Mammary epithelial cell (primary cell): ENCODE measurements at regions not wholly inside any gene's neighbourhood (a gene's known extent, or its start where the extent isn't known, plus 50 kb on each side); places are given as distances from the start of the nearest gene placed in this dataset.

Source experiments
- EZH2 ChIP-seq: IDR thresholded peaks from 2 replicates; pipeline ENCODE4 v1.6.1; 2012; ENCODE audit warnings: low read length, inconsistent platforms, borderline replicate concordance
- TF ChIP-seq, protein P1 (sequence below), 2 donors: IDR thresholded peaks in 1 of 2; conservative IDR thresholded peaks in 1 of 2; 2 replicates each; pipeline ENCODE4 v1.5.1; 2011 to 2012; ENCODE audit warnings: inconsistent platforms in 2 of 2, low read length in 2 of 2, mild to moderate bottlenecking in 2 of 2, control low read depth in 1 of 2, low read depth in 1 of 2; ENCODE audit not compliant: insufficient read depth in 1 of 2; ENCODE audit errors: extremely low read depth in 1 of 2

DNA sequence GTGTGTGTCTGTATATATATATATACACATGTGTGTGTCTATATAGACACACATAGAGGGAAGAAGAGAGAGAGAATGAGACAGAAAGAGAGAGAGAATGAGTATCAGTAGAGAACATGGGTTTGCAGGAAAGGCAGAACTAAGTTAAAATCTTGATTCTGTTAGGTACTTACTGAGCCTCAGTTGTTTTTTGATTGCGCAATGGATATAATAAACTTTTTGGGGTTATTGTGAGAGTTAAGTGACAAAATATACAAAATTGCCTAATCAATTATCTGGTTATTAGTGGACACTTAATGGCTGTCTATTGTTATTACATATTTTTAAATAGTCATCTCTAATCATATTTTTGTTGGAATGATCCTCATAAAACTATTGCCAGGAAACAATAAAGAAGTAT is 169.0 kb downstream of the ETNK1 start:
- TF ChIP-seq, protein P1, sequence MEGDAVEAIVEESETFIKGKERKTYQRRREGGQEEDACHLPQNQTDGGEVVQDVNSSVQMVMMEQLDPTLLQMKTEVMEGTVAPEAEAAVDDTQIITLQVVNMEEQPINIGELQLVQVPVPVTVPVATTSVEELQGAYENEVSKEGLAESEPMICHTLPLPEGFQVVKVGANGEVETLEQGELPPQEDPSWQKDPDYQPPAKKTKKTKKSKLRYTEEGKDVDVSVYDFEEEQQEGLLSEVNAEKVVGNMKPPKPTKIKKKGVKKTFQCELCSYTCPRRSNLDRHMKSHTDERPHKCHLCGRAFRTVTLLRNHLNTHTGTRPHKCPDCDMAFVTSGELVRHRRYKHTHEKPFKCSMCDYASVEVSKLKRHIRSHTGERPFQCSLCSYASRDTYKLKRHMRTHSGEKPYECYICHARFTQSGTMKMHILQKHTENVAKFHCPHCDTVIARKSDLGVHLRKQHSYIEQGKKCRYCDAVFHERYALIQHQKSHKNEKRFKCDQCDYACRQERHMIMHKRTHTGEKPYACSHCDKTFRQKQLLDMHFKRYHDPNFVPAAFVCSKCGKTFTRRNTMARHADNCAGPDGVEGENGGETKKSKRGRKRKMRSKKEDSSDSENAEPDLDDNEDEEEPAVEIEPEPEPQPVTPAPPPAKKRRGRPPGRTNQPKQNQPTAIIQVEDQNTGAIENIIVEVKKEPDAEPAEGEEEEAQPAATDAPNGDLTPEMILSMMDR (conservative IDR thresholded peaks at IDR 0.05 in 1 of 2, IDR thresholded peaks at IDR 0.05 in 1 of 2; ENCODE audit: extremely low read depth in 1 of 2, insufficient read depth in 1 of 2, low read depth in 1 of 2, low read length in 2 of 2) = no peak
- TF ChIP-seq EZH2 = no peak
